ENCODE measurements at regions not wholly inside any gene's neighbourhood (a gene's known extent, or its start where the extent isn't known, plus 50 kb on each side); places are given as distances from the start of the nearest gene placed in this dataset.

GRCh38 chr22:44401783-44402110 is 89.0 kb upstream of the SHISAL1 start:
- Histone ChIP-seq H3K36me3 (ENCODE audit: insufficient read depth, low read length) (no peaks in the 10 kb centered on the region), H3K27me3 (ENCODE audit: insufficient read depth, low read depth, low read length) (no peaks in the 10 kb centered on the region), H3K4me3 (ENCODE audit: low read length) (no peak overlapping the region), H4K20me1 (ENCODE audit: insufficient read depth) (no peaks in the 10 kb centered on the region), H3K27ac (ENCODE audit: low read length) (no peak overlapping the region), H2AFZ (ENCODE audit: low read depth, low read length) (no peak overlapping the region), H3K4me2 (ENCODE audit: low read length) (no peak overlapping the region), H3K9me2 (ENCODE audit: insufficient read depth, low read length) (no peaks in the 10 kb centered on the region), H3K9me3 (ENCODE audit: low read length) (no peaks in the 10 kb centered on the region), H3F3A (ENCODE audit: insufficient read depth, low read length, poor library complexity, severe bottlenecking) (no peaks in the 10 kb centered on the region), H3K9ac (ENCODE audit: low read length) (no peak overlapping the region), H3K79me2 (replicated peaks; ENCODE audit: insufficient read depth, low read length) (no peaks in the 10 kb centered on the region)
- TF ChIP-seq SMC3 (conservative IDR thresholded peaks at IDR 0.05; ENCODE audit: poor library complexity) (no peak), MXI1 (conservative IDR thresholded peaks at IDR 0.05; ENCODE audit: poor library complexity, severe bottlenecking) (no peak), EZH2 (IDR thresholded peaks at IDR 0.05; ENCODE audit: borderline replicate concordance, insufficient read depth, low read length, poor library complexity, severe bottlenecking) (no peak), RAD21 (conservative IDR thresholded peaks at IDR 0.05) (no peak), TAF1 (IDR thresholded peaks at IDR 0.05; ENCODE audit: low read depth) (no peak), POLR2AphosphoS5 (IDR thresholded peaks at IDR 0.05) (no peak), REST (IDR thresholded peaks at IDR 0.05; ENCODE audit: borderline replicate concordance) (no peak), CTCF (IDR thresholded peaks at IDR 0.05; ENCODE audit: poor library complexity, severe bottlenecking) (no peak), EP300 (conservative IDR thresholded peaks at IDR 0.05; ENCODE audit: poor library complexity, severe bottlenecking) (no peak)

GRCh38 chr22:44400763-44401060 is 88.0 kb upstream of the SHISAL1 start:
- H3K9me2 ChIP-seq (ENCODE audit: insufficient read depth, low read length): no peaks in the 10 kb centered on the region
- H3K27me3 ChIP-seq (ENCODE audit: insufficient read depth, low read depth, low read length): no peaks in the 10 kb centered on the region
- H3K79me2 ChIP-seq (replicated peaks; ENCODE audit: insufficient read depth, low read length): no peaks in the 10 kb centered on the region
- H3K36me3 ChIP-seq (ENCODE audit: insufficient read depth, low read length): no peaks in the 10 kb centered on the region
- no peak overlapping the region for H3K9ac ChIP-seq (ENCODE audit: low read length)
- no peak overlapping the region for H2AFZ ChIP-seq (ENCODE audit: low read depth, low read length)
- TF ChIP-seq EZH2 (IDR thresholded peaks at IDR 0.05; ENCODE audit: borderline replicate concordance, insufficient read depth, low read length, poor library complexity, severe bottlenecking) (no peak), SMC3 (conservative IDR thresholded peaks at IDR 0.05; ENCODE audit: poor library complexity) (no peak), POLR2AphosphoS5 (IDR thresholded peaks at IDR 0.05) (no peak), TAF1 (IDR thresholded peaks at IDR 0.05; ENCODE audit: low read depth) (no peak), CTCF (IDR thresholded peaks at IDR 0.05; ENCODE audit: poor library complexity, severe bottlenecking) (no peak), MXI1 (conservative IDR thresholded peaks at IDR 0.05; ENCODE audit: poor library complexity, severe bottlenecking) (no peak), REST (IDR thresholded peaks at IDR 0.05; ENCODE audit: borderline replicate concordance) (no peak), RAD21 (conservative IDR thresholded peaks at IDR 0.05) (no peak), EP300 (conservative IDR thresholded peaks at IDR 0.05; ENCODE audit: poor library complexity, severe bottlenecking) (no peak)
- no peak overlapping the region for H3K4me3 ChIP-seq (ENCODE audit: low read length)
- H3K4me2 ChIP-seq (ENCODE audit: low read length): no peak overlapping the region
- H4K20me1 ChIP-seq (ENCODE audit: insufficient read depth): no peaks in the 10 kb centered on the region
- H3F3A ChIP-seq (ENCODE audit: insufficient read depth, low read length, poor library complexity, severe bottlenecking): no peaks in the 10 kb centered on the region
- no peaks in the 10 kb centered on the region for H3K9me3 ChIP-seq (ENCODE audit: low read length)
- no peak overlapping the region for H3K27ac ChIP-seq (ENCODE audit: low read length)
